K562 (cell line): ENCODE measurements at regions not wholly inside any gene's neighbourhood (a gene's known extent, or its start where the extent isn't known, plus 50 kb on each side); places are given as distances from the start of the nearest gene placed in this dataset.
A peak's percentile ranks its signal among the peaks of the same experiment; 100 is the strongest.

Experiments
- ATAC-seq: fragments of 200-7000 bp; cut with Tn5 transposase; 3 replicates; pipeline ENCODE4 v1.9.1; 2020; ENCODE audit warnings: moderate library complexity
- BruUV-seq: library from RNA; stranded (reverse); fragments of 400-500 nt; replicated peaks from 2 replicates; lab custom pipeline; 2021; lab: Mats Ljungman, UMichigan
- CTCF ChIA-PET: fragments of 300-600 bp; formaldehyde crosslinking; extraction: SDS; loops from one replicate; lab custom pipeline; 2021; ENCODE audit warnings: low intra/inter-chr PET ratio; lab: Yijun Ruan, JAX
- POLR2A ChIA-PET: fragments of 300-600, 350-650 bp; sonication (Branson Sonifier 250); formaldehyde crosslinking; extraction: SDS; loops from one replicate; lab custom pipeline; 2021; ENCODE audit warnings: antibody characterized with exemption, inconsistent platforms; lab: Yijun Ruan, JAX
- DNase-seq, 4 experiments: peaks; one replicate each; pipeline versions ENCODE4 v3.0.0 to v3.0.0-alpha.2; 2011 to 2018; ENCODE audit warnings: low spot score in 3 of 4, mixed read lengths in 3 of 4; ENCODE audit errors: extremely low read depth in 1 of 4
- FAIRE-seq: peaks from 2 replicates; lab custom pipeline; 2011; peaks lifted over from hg19 to GRCh38; lab: Jason Lieb, UNC
- H2AFZ ChIP-seq: 2 replicates; pipeline ENCODE4 v1.6.0; 2011; ENCODE audit warnings: low read depth, low read length, control low read depth, inconsistent platforms
- H3K27ac ChIP-seq: fragments of 200-600 bp; 3 replicates; pipeline ENCODE4 v1.8.0; 2011; ENCODE audit warnings: low read depth, mild to moderate bottlenecking, control low read depth, inconsistent platforms, low read length, moderate library complexity, mixed read lengths; ENCODE audit errors: extremely low read depth
- H3K27me3 ChIP-seq, 2 experiments: fragments of 300-600 bp in 1 of 2; 2 replicates in 1 of 2; 3 replicates in 1 of 2; pipeline versions ENCODE4 v1.6.0 to v1.8.0; 2011; ENCODE audit warnings: inconsistent platforms in 2 of 2, low read length in 2 of 2, mild to moderate bottlenecking in 1 of 2, mixed read lengths in 1 of 2, moderate library complexity in 1 of 2; ENCODE audit not compliant: control insufficient read depth in 2 of 2, insufficient read depth in 2 of 2
- H3K36me3 ChIP-seq: fragments of 300-600 bp; 3 replicates; pipeline ENCODE4 v1.8.0; 2011; ENCODE audit warnings: mild to moderate bottlenecking, low read length, inconsistent platforms; ENCODE audit not compliant: control insufficient read depth, insufficient read depth
- H3K4me1 ChIP-seq, 2 experiments: fragments of 200-600 bp in 1 of 2; replicated peaks in 1 of 2; 2 replicates in 1 of 2; 3 replicates in 1 of 2; pipeline versions ENCODE4 v1.5.1 to v1.8.0; 2011; ENCODE audit warnings: inconsistent platforms in 2 of 2, low read length in 2 of 2, mild to moderate bottlenecking in 1 of 2, mixed read lengths in 1 of 2, moderate library complexity in 1 of 2; ENCODE audit not compliant: control insufficient read depth in 2 of 2, insufficient read depth in 2 of 2
- H3K4me2 ChIP-seq: 2 replicates; pipeline ENCODE4 v1.6.1; 2011; ENCODE audit warnings: low read length, control low read depth, inconsistent platforms, mixed read lengths; ENCODE audit not compliant: insufficient read depth
- H3K4me3 ChIP-seq: fragments of 200-600 bp; sonication (generic), shearing (Covaris generic); 2 replicates; pipeline ENCODE4 v1.5.1; 2016; ENCODE audit warnings: control low read depth, inconsistent platforms
- H3K79me2 ChIP-seq: fragments of 200-600 bp; 3 replicates; pipeline ENCODE4 v1.8.0; 2011; ENCODE audit warnings: low read length, inconsistent platforms; ENCODE audit not compliant: control insufficient read depth, insufficient read depth
- H3K9ac ChIP-seq, 2 experiments: 2 replicates each; pipeline versions ENCODE4 v1.6.0 to v1.6.1; 2011; ENCODE audit warnings: low read depth in 2 of 2, low read length in 2 of 2, control low read depth in 1 of 2, inconsistent platforms in 1 of 2, mild to moderate bottlenecking in 1 of 2, mixed read lengths in 1 of 2; ENCODE audit not compliant: insufficient read depth in 1 of 2
- H3K9me1 ChIP-seq: one replicate; pipeline ENCODE4 v1.6.0; 2011; ENCODE audit warnings: inconsistent platforms, mild to moderate bottlenecking, low read length, moderate library complexity; ENCODE audit not compliant: control insufficient read depth, insufficient read depth
- H3K9me3 ChIP-seq: replicated peaks from 2 replicates; pipeline ENCODE4 v1.5.1; 2011; ENCODE audit warnings: low read depth, low read length, inconsistent platforms; ENCODE audit not compliant: control insufficient read depth, insufficient read depth
- H4K20me1 ChIP-seq: replicated peaks from 2 replicates; pipeline ENCODE4 v1.6.1; 2011; ENCODE audit warnings: low read length, inconsistent platforms, mixed read lengths; ENCODE audit not compliant: control insufficient read depth, insufficient read depth
- ARNT ChIP-seq, 2 experiments: fragments of 450-650 bp; IDR thresholded peaks; 2 replicates each; pipeline ENCODE4 v1.6.1; 2016; ENCODE audit warnings: mild to moderate bottlenecking in 1 of 2
- CTCF ChIP-seq, 3 experiments: IDR thresholded peaks in 2 of 3; conservative IDR thresholded peaks in 1 of 3; 2 replicates each; pipeline ENCODE4 v1.5.1; 2011 to 2012; ENCODE audit warnings: low read length in 3 of 3, mild to moderate bottlenecking in 3 of 3, control low read depth in 2 of 3, improper control_type of control experiment in 1 of 3, inconsistent platforms in 1 of 3, low read depth in 1 of 3, mixed read lengths in 1 of 3, moderate library complexity in 1 of 3; ENCODE audit not compliant: insufficient read depth in 2 of 3
- KDM2B ChIP-seq: fragments of 250-450 bp; sonication (Bioruptor Pico); IDR thresholded peaks from 2 replicates; pipeline ENCODE4 v1.8.0; 2021; ENCODE audit warnings: mild to moderate bottlenecking, moderate library complexity
- MEF2A ChIP-seq: IDR thresholded peaks from 2 replicates; pipeline ENCODE4 v1.6.1; 2011; ENCODE audit warnings: low read depth, mild to moderate bottlenecking, low read length, moderate library complexity; ENCODE audit not compliant: control insufficient read depth
- RHOXF2B ChIP-seq: fragments of 250-450 bp; sonication (Bioruptor Pico); conservative IDR thresholded peaks from 2 replicates; pipeline ENCODE4 v1.5.1; 2021
- SP2 ChIP-seq: IDR thresholded peaks from 2 replicates; pipeline ENCODE4 v1.6.1; 2011; ENCODE audit warnings: mild to moderate bottlenecking, low read depth, low read length, moderate library complexity; ENCODE audit not compliant: poor library complexity, severe bottlenecking; ENCODE audit errors: extremely low read depth
- U2AF1 ChIP-seq: fragments of 200-400 bp; formaldehyde crosslinking; optimal IDR thresholded peaks from 2 replicates; pipeline ENCODE3; 2017; ENCODE audit warnings: mild to moderate bottlenecking, low read depth, low read length, moderate library complexity
- ZNF124 ChIP-seq: sonication (generic); formaldehyde crosslinking; IDR thresholded peaks from 2 replicates; pipeline ENCODE4 v1.8.1; 2022; ENCODE audit warnings: missing genetic modification reagents
- ZNF23 ChIP-seq: fragments of 250-450 bp; sonication (Bioruptor Pico); IDR thresholded peaks from 2 replicates; pipeline ENCODE4 v1.4.0; 2020; ENCODE audit warnings: mild to moderate bottlenecking
- WGBS: fragments of 100-300 bp; shearing (Covaris generic); methylation state at CpG from one replicate; pipeline ENCODE4 v1.1.6; 2016; ENCODE audit warnings: low coverage, mixed read lengths; ENCODE audit not compliant: insufficient coverage; ENCODE audit errors: missing lambda C conversion rate; 5-methylcytosine and 5-hydroxymethylcytosine counted together
- in situ Hi-C: fragments of 300-500 bp; cut with MboI; formaldehyde crosslinking; loops from 4 replicates; pipeline ENCODE4 v1.15.0; 2018; ENCODE audit warnings: inconsistent platforms, mixed read lengths
- intact Hi-C: fragments of 100-400 bp; cut with micrococcal nuclease; formaldehyde crosslinking; loops from 2 replicates; pipeline ENCODE4 v1.14.2; 2022
- TF ChIP-seq, protein P1 (sequence below): fragments of 200-400 bp; formaldehyde crosslinking; IDR thresholded peaks from 2 replicates; pipeline ENCODE4 v1.6.1; 2017; ENCODE audit warnings: mild to moderate bottlenecking, low read depth, low read length, moderate library complexity

GRCh38 chr6:148179786-148180185 is 162.9 kb upstream of the SASH1 start (continued):
- peak; percentile 42 to 82 (median 62); a peak in 5 of 6 replicates for TF ChIP-seq CTCF (IDR thresholded peaks at IDR 0.05 in 2 of 3, conservative IDR thresholded peaks at IDR 0.05 in 1 of 3; ENCODE audit: insufficient read depth in 2 of 3, low read depth in 1 of 3, low read length in 3 of 3)
- no peak for TF ChIP-seq ZNF23 (CRISPR knock-in tag)
- TF ChIP-seq, protein P1, sequence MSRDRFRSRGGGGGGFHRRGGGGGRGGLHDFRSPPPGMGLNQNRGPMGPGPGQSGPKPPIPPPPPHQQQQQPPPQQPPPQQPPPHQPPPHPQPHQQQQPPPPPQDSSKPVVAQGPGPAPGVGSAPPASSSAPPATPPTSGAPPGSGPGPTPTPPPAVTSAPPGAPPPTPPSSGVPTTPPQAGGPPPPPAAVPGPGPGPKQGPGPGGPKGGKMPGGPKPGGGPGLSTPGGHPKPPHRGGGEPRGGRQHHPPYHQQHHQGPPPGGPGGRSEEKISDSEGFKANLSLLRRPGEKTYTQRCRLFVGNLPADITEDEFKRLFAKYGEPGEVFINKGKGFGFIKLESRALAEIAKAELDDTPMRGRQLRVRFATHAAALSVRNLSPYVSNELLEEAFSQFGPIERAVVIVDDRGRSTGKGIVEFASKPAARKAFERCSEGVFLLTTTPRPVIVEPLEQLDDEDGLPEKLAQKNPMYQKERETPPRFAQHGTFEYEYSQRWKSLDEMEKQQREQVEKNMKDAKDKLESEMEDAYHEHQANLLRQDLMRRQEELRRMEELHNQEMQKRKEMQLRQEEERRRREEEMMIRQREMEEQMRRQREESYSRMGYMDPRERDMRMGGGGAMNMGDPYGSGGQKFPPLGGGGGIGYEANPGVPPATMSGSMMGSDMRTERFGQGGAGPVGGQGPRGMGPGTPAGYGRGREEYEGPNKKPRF: no peak

GRCh38 chr6:148182378-148182777 is 160.3 kb upstream of the SASH1 start:
- in situ Hi-C loops (no loop called here), intact Hi-C loops (loop anchor here (5.0 kb wide), 1 partner anchor 675 kb away; the partner anchor contains the start of gene SAMD5)
- no peaks in the 10 kb centered on the region for H3K36me3 ChIP-seq
- no peak overlapping the region for H2AFZ ChIP-seq
- no peaks in the 10 kb centered on the region for H3K79me2 ChIP-seq
- peaks cover 3 to 11% of the 10 kb centered on the region in 2 experiments; a peak in 1 of 5 replicates for H3K27me3 ChIP-seq
- H3K4me1 ChIP-seq: no peaks in the 10 kb centered on the region; a peak in 1 of 5 replicates
- DNase-seq (no peak), ATAC-seq (no peak), FAIRE-seq (no peak)
- H3K9ac ChIP-seq: no peak overlapping the region
- no peak for TF ChIP-seq ARNT (IDR thresholded peaks at IDR 0.05)
- no peak for TF ChIP-seq RHOXF2B (CRISPR knock-in tag)
- no peak for TF ChIP-seq ZNF124 (CRISPR knock-in tag)
- no peak for TF ChIP-seq U2AF1
- TF ChIP-seq MEF2A: no peak
- TF ChIP-seq SP2: no peak
- no peak for TF ChIP-seq KDM2B
- POLR2A ChIA-PET: no interaction called here
- no peak overlapping the region for H3K27ac ChIP-seq
- H3K4me2 ChIP-seq: no peak overlapping the region
- no peaks in the 10 kb centered on the region for H4K20me1 ChIP-seq
- H3K9me1 ChIP-seq: no peaks in the 10 kb centered on the region
- WGBS: 10% methylated on average over 4 of the region's 4 CpGs
- CTCF ChIA-PET: no interaction called here
- H3K4me3 ChIP-seq: no peak overlapping the region
- BruUV-seq: no TSS peak
- no peaks in the 10 kb centered on the region for H3K9me3 ChIP-seq
